Activated CD8-positive, alpha-beta T cell treated with anti-CD3 and anti-CD28 coated beads for 36 hours (primary cell): ENCODE measurements at regions not wholly inside any gene's neighbourhood (a gene's known extent, or its start where the extent isn't known, plus 50 kb on each side); places are given as distances from the start of the nearest gene placed in this dataset.

Source experiments
- ATAC-seq: fragments of 200-7000 bp; cut with Tn5 transposase; one replicate; pipeline ENCODE4 v1.10.0; 2021; ENCODE audit warnings: mild to moderate bottlenecking, moderate library complexity
- CTCF ChIA-PET: fragments of 350-600 bp; sonication (Branson Sonifier 250); formaldehyde crosslinking; loops from one replicate; lab custom pipeline; 2021; ENCODE audit warnings: antibody characterized with exemption; lab: Charles Lee
- POLR2A ChIA-PET: fragments of 350-600 bp; sonication (Branson Sonifier 250); formaldehyde crosslinking; loops from one replicate; lab custom pipeline; 2021; ENCODE audit warnings: antibody characterized with exemption; lab: Charles Lee
- DNase-seq: peaks from one replicate; pipeline ENCODE4 v3.0.0-alpha.2; 2020
- H3K27ac Mint-ChIP-seq: one replicate; pipeline ENCODE4 v1.8.0; 2021; ENCODE audit warnings: mild to moderate bottlenecking, mixed read lengths
- H3K27me3 Mint-ChIP-seq: one replicate; pipeline ENCODE4 v1.8.0; 2021; ENCODE audit warnings: mixed read lengths
- H3K36me3 Mint-ChIP-seq: one replicate; pipeline ENCODE4 v1.8.0; 2021; ENCODE audit warnings: low read depth, mixed read lengths
- H3K4me1 Mint-ChIP-seq: one replicate; pipeline ENCODE4 v1.8.0; 2021; ENCODE audit warnings: low read depth, mixed read lengths
- H3K4me3 Mint-ChIP-seq: one replicate; pipeline ENCODE4 v1.8.0; 2021; ENCODE audit warnings: mild to moderate bottlenecking, moderate library complexity, mixed read lengths
- H3K9me3 Mint-ChIP-seq: one replicate; pipeline ENCODE4 v1.8.0; 2021; ENCODE audit warnings: mixed read lengths
- intact Hi-C: fragments of 100-400 bp; cut with micrococcal nuclease; formaldehyde crosslinking; loops from one replicate; pipeline ENCODE4 v1.10.0; 2022
- TF ChIP-seq, protein P1 (sequence below): fragments of 200-600 bp; IDR thresholded peaks from one replicate; pipeline ENCODE4 v1.8.0; 2022; ENCODE audit warnings: antibody characterized with exemption, mild to moderate bottlenecking

DNA sequence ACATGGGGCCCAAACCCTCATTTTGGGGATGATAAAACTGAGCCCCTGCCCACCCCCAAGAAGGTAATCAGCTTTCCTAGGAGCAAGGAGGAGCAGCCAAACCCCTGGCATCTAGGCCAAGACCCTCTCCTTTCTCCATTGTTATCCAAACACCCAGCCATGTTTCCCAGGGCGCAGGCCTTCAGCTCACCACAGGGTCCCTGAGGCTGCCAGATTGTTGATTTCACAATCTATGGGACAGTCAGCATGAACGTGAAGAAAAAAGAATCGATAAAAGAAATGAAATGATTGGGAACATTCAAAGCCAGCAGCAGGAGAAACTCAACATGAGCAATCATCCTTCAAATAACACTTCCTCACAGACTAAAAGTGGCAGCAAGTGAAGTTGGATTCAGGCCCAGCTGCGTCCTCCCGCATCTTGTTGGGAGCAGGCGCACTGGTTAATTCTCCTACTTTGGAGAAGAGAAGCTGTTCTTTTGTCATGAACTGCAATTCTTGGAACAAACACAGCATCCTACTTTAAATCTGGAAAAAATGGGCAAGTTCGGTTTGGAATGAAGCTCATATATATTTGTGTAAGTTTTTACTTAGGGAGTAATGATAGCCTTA is 241.8 kb upstream of the PRDM1 start:
- DNase-seq (no peak), ATAC-seq (no peak)
- Mint-ChIP-seq H3K9me3 (no peaks in the 10 kb centered on the region), H3K4me1 (no peaks in the 10 kb centered on the region), H3K27ac (no peak overlapping the region), H3K4me3 (no peak overlapping the region), H3K36me3 (no peaks in the 10 kb centered on the region), H3K27me3 (peaks cover 2% of the 10 kb centered on the region)
- ChIA-PET CTCF (interaction anchor here (1.1 kb wide), 1 partner anchor 379 kb away, joined by 3 read pairs; no protein-coding TSS in a partner anchor), POLR2A (no interaction called here)
- intact Hi-C loops, result no loop called here
- TF ChIP-seq, protein P1, sequence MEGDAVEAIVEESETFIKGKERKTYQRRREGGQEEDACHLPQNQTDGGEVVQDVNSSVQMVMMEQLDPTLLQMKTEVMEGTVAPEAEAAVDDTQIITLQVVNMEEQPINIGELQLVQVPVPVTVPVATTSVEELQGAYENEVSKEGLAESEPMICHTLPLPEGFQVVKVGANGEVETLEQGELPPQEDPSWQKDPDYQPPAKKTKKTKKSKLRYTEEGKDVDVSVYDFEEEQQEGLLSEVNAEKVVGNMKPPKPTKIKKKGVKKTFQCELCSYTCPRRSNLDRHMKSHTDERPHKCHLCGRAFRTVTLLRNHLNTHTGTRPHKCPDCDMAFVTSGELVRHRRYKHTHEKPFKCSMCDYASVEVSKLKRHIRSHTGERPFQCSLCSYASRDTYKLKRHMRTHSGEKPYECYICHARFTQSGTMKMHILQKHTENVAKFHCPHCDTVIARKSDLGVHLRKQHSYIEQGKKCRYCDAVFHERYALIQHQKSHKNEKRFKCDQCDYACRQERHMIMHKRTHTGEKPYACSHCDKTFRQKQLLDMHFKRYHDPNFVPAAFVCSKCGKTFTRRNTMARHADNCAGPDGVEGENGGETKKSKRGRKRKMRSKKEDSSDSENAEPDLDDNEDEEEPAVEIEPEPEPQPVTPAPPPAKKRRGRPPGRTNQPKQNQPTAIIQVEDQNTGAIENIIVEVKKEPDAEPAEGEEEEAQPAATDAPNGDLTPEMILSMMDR, result no peak

DNA sequence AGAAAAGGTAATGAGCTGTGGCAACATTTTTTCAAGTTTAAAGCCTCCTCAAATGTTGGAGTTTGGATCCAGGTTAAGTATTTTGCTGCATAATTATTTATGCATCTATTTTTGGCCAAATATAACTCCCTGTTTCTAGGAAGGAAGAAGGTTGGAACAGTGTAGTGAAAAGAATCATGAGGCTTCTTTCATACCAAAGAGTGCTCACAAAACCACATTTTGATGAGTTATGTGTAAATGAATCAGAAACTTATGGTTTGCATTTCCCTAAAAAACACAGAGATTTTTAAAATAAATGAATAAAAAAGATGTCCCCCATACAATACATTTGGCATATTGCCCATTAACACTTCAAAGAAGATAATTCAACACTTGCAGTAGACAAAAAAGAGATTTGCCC is 246.9 kb upstream of the PRDM1 start:
- no peaks in the 10 kb centered on the region for H3K4me1 Mint-ChIP-seq
- POLR2A ChIA-PET, result no interaction called here
- TF ChIP-seq, protein P1, result no peak
- H3K36me3 Mint-ChIP-seq, result no peaks in the 10 kb centered on the region
- H3K27ac Mint-ChIP-seq, result no peak overlapping the region
- H3K9me3 Mint-ChIP-seq, result no peaks in the 10 kb centered on the region
- intact Hi-C loops, result no loop called here
- no peak for ATAC-seq
- no peak for DNase-seq
- H3K4me3 Mint-ChIP-seq, result no peak overlapping the region
- CTCF ChIA-PET, result no interaction called here
- H3K27me3 Mint-ChIP-seq, result no peaks in the 10 kb centered on the region

DNA sequence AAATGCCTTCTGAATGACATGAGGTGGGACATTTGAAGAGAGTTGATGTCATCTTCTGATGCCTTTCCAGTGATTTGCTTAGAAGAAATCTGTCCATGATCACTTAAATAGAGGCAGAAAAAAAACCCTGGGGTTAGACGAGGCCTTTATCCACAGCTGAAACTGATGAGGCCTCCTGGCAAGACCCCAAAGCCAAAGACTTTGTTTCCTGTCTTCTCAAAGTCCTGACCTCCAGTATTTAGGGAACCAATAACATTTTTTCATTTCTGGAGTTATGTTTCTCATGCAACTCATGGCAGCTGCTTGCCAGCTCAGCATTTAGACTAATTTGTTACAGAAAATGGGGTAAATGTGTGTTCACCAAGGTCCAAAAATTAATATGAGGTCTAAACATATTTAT is 248.0 kb upstream of the PRDM1 start:
- H3K27me3 Mint-ChIP-seq, result no peaks in the 10 kb centered on the region
- ATAC-seq (no peak), DNase-seq (no peak)
- no peaks in the 10 kb centered on the region for H3K9me3 Mint-ChIP-seq
- TF ChIP-seq, protein P1, result no peak
- POLR2A ChIA-PET, result no interaction called here
- no peak overlapping the region for H3K4me3 Mint-ChIP-seq
- CTCF ChIA-PET, result no interaction called here
- H3K36me3 Mint-ChIP-seq, result no peaks in the 10 kb centered on the region
- intact Hi-C loops, result no loop called here
- no peaks in the 10 kb centered on the region for H3K4me1 Mint-ChIP-seq
- H3K27ac Mint-ChIP-seq, result no peak overlapping the region

DNA sequence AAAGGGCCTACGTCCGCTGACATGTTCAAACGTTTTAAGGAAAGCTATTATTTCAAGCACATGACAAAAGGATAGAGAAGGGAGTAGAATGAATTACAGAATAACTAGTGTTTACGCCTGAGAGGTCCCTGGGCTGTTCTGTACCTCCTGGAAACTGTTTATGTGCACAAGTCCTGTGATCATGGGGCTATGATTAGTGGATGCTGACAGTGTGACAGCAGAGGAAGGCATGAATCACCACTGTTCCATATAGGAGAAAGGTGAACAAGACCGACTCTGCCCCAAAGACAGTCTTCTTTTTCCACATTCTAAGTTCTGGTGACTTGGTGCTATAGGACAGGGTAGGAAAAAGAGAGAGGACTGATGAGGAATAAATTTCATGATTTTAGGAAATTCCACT is 249.2 kb upstream of the PRDM1 start:
- CTCF ChIA-PET, result interaction anchor here (2.3 kb wide), 1 partner anchor 387 kb away, joined by 7 read pairs; no protein-coding TSS in a partner anchor

DNA sequence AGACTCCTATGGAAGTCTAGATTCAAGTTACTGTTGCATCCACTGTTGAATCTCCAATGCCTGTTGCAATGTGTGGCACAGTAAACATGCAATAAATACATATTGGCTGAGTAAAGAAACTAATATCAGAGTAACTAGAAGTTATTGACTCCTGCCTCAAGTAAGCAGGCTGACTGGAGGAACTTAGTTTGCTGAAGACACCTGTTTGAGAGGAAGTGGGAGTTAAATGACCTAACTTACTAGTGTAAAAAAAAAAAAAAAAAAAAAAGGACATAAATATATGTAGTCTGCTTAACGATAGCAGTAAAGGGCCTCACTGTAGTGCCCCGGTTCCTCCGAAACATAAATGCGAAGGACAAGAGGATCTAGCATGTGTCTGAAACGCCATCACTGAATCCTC is 249.8 kb upstream of the PRDM1 start:
- Mint-ChIP-seq H3K4me3 (no peak overlapping the region), H3K27me3 (no peaks in the 10 kb centered on the region), H3K27ac (no peak overlapping the region), H3K36me3 (no peaks in the 10 kb centered on the region), H3K9me3 (no peaks in the 10 kb centered on the region), H3K4me1 (no peaks in the 10 kb centered on the region)
- POLR2A ChIA-PET, result interaction anchor here (0.6 kb wide), 1 partner anchor 1346 kb away, joined by 4 read pairs; no protein-coding TSS in a partner anchor
- DNase-seq (no peak), ATAC-seq (no peak)
- CTCF ChIA-PET, result interaction anchor here (2.3 kb wide), 1 partner anchor 387 kb away, joined by 7 read pairs; no protein-coding TSS in a partner anchor
- TF ChIP-seq, protein P1, result no peak
- intact Hi-C loops, result no loop called here

More for the DNA sequence above, 249.2 kb upstream of the PRDM1 start:
- POLR2A ChIA-PET, result no interaction called here
- Mint-ChIP-seq H3K4me1 (no peaks in the 10 kb centered on the region), H3K27me3 (no peaks in the 10 kb centered on the region), H3K27ac (no peak overlapping the region), H3K9me3 (no peaks in the 10 kb centered on the region), H3K36me3 (no peaks in the 10 kb centered on the region), H3K4me3 (no peak overlapping the region)
- intact Hi-C loops, result no loop called here
- DNase-seq (no peak), ATAC-seq (no peak)
- TF ChIP-seq, protein P1, result no peak
